Kidney capillary endothelial cell (primary cell): ENCODE measurements at regions not wholly inside any gene's neighbourhood (a gene's known extent, or its start where the extent isn't known, plus 50 kb on each side); places are given as distances from the start of the nearest gene placed in this dataset.

ENCODE experiments used
- DNase-seq: peaks from one replicate; pipeline ENCODE4 v3.0.0-alpha.2; 2018; ENCODE audit warnings: low spot score

GRCh38 chr2:138105358-138105757, 141.1 kb downstream of the HNMT start:
- no peak for DNase-seq

- DNase-seq: no peak
Observed at GRCh38 chr2:138106606-138107005, 142.3 kb downstream of the HNMT start.

- DNase-seq: peak; percentile 7
Observed at GRCh38 chr2:138107288-138107687, 143.0 kb downstream of the HNMT start.

- no peak for DNase-seq
Observed at GRCh38 chr2:138110453-138111083, 146.3 kb downstream of the HNMT start.

GRCh38 chr2:138112536-138112935, 148.3 kb downstream of the HNMT start:
- no peak for DNase-seq

- no peak for DNase-seq
Observed at GRCh38 chr2:138113871-138114525, 149.7 kb downstream of the HNMT start.

- DNase-seq: no peak
Observed at GRCh38 chr2:138115666-138116065, 151.4 kb downstream of the HNMT start.

GRCh38 chr2:138116456-138116855, 152.2 kb downstream of the HNMT start:
- DNase-seq: no peak

GRCh38 chr2:138121666-138122661, 157.7 kb downstream of the HNMT start:
- no peak for DNase-seq

- DNase-seq: no peak
Observed at GRCh38 chr2:138122891-138123290, 158.6 kb downstream of the HNMT start.

GRCh38 chr2:138123741-138124140, 159.5 kb downstream of the HNMT start:
- DNase-seq: no peak

- no peak for DNase-seq
Observed at GRCh38 chr2:138124521-138124920, 160.2 kb downstream of the HNMT start.

- no peak for DNase-seq
Observed at GRCh38 chr2:138125306-138126288, 161.3 kb downstream of the HNMT start.

- no peak for DNase-seq
Observed at GRCh38 chr2:138132108-138132507, 167.8 kb downstream of the HNMT start.

- no peak for DNase-seq
Observed at GRCh38 chr2:138137949-138138348, 173.7 kb downstream of the HNMT start.

- DNase-seq: no peak
Observed at GRCh38 chr2:138147796-138148195, 183.5 kb downstream of the HNMT start.

GRCh38 chr2:138155304-138155703, 191.0 kb downstream of the HNMT start:
- no peak for DNase-seq

- DNase-seq: no peak
Observed at GRCh38 chr2:138157372-138157771, 193.1 kb downstream of the HNMT start.

GRCh38 chr2:138170485-138170884, 206.2 kb downstream of the HNMT start:
- no peak for DNase-seq

GRCh38 chr2:138171244-138171643, 207.0 kb downstream of the HNMT start:
- DNase-seq: no peak

- DNase-seq: no peak
Observed at GRCh38 chr2:138175066-138175465, 210.8 kb downstream of the HNMT start.
